Hepatocyte (in vitro differentiated cells): ENCODE measurements at regions not wholly inside any gene's neighbourhood (a gene's known extent, or its start where the extent isn't known, plus 50 kb on each side); places are given as distances from the start of the nearest gene placed in this dataset.

ENCODE experiments used
- EZH2 ChIP-seq: fragments of 200-600 bp; sonication (generic); IDR thresholded peaks from 2 replicates; pipeline ENCODE4 v1.6.1; 2016; ENCODE audit warnings: antibody characterized with exemption, mild to moderate bottlenecking, borderline replicate concordance
- EZH2phosphoT487 ChIP-seq: fragments of 200-600 bp; sonication (generic); IDR thresholded peaks from one replicate; pipeline ENCODE4 v1.6.1; 2018; ENCODE audit warnings: antibody characterized with exemption, mild to moderate bottlenecking, low read depth, moderate library complexity; ENCODE audit not compliant: unreplicated experiment, severe bottlenecking
- TF ChIP-seq, protein P1 (sequence below): fragments of 200-600 bp; sonication (generic); IDR thresholded peaks from 2 replicates; pipeline ENCODE4 v1.5.1; 2016; ENCODE audit warnings: antibody characterized with exemption, mild to moderate bottlenecking; ENCODE audit not compliant: poor library complexity

DNA sequence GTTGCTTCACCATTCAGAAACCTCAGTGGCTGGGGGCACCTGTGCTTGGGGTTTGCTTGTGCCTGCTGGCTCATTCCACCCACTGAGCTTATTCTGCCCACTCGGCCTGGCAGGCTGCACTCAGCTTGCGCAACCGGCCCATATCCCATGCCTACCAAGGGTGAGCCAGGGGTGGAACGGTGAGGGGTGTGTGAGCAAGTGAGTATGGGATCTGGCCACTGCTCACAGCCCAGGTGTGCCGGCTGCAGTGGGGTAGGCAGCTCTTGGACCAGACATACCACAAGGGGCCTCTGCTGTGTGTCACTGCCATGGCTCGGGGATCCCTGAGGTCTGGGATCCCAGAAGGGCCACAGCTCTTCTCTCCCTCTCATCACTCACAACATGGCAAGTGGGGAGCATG is 1000.5 kb upstream of the CRIM1 start:
- TF ChIP-seq, protein P1, sequence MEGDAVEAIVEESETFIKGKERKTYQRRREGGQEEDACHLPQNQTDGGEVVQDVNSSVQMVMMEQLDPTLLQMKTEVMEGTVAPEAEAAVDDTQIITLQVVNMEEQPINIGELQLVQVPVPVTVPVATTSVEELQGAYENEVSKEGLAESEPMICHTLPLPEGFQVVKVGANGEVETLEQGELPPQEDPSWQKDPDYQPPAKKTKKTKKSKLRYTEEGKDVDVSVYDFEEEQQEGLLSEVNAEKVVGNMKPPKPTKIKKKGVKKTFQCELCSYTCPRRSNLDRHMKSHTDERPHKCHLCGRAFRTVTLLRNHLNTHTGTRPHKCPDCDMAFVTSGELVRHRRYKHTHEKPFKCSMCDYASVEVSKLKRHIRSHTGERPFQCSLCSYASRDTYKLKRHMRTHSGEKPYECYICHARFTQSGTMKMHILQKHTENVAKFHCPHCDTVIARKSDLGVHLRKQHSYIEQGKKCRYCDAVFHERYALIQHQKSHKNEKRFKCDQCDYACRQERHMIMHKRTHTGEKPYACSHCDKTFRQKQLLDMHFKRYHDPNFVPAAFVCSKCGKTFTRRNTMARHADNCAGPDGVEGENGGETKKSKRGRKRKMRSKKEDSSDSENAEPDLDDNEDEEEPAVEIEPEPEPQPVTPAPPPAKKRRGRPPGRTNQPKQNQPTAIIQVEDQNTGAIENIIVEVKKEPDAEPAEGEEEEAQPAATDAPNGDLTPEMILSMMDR = no peak
- TF ChIP-seq EZH2 (no peak), EZH2phosphoT487 (no peak)
